ENCODE measurements at regions not wholly inside any gene's neighbourhood (a gene's known extent, or its start where the extent isn't known, plus 50 kb on each side); places are given as distances from the start of the nearest gene placed in this dataset.

- no peak overlapping the region for H3K4me3 ChIP-seq (ENCODE audit: insufficient read depth, low read depth, low read length)
- H2BK5ac ChIP-seq (ENCODE audit: low read depth, low read length, poor library complexity, severe bottlenecking), result no peak overlapping the region
- H4K5ac ChIP-seq (ENCODE audit: low read depth, low read length), result no peak overlapping the region
- H4K91ac ChIP-seq (ENCODE audit: insufficient read depth, low read depth, low read length), result no peak overlapping the region
- peaks cover 7% of the 10 kb centered on the region; the same call in 1 of the 2 replicates for H3K27me3 ChIP-seq (ENCODE audit: control insufficient read depth, insufficient read depth, low read length)
- TF ChIP-seq CEBPB (IDR thresholded peaks at IDR 0.05; ENCODE audit: low read depth, low read length) (no peak), BHLHE40 (IDR thresholded peaks at IDR 0.05; ENCODE audit: low read depth, low read length) (no peak), RFX5 (IDR thresholded peaks at IDR 0.05; ENCODE audit: low read depth, low read length) (no peak), RCOR1 (IDR thresholded peaks at IDR 0.05; ENCODE audit: insufficient replicate concordance, low read length) (no peak), NFE2L2 (IDR thresholded peaks at IDR 0.05; ENCODE audit: low read depth, low read length) (no peak), USF2 (IDR thresholded peaks at IDR 0.05; ENCODE audit: low read depth, low read length) (no peak), SMC3 (IDR thresholded peaks at IDR 0.05; ENCODE audit: low read depth, low read length) (no peak), FOS (IDR thresholded peaks at IDR 0.05; ENCODE audit: low read depth, low read length) (no peak), POLR2A (IDR thresholded peaks at IDR 0.05; ENCODE audit: low read depth, low read length) (no peak), MAFK (IDR thresholded peaks at IDR 0.05; ENCODE audit: low read depth, low read length) (no peak), RAD21 (IDR thresholded peaks at IDR 0.05; ENCODE audit: low read length) (no peak)
- TF ChIP-seq, protein P1, sequence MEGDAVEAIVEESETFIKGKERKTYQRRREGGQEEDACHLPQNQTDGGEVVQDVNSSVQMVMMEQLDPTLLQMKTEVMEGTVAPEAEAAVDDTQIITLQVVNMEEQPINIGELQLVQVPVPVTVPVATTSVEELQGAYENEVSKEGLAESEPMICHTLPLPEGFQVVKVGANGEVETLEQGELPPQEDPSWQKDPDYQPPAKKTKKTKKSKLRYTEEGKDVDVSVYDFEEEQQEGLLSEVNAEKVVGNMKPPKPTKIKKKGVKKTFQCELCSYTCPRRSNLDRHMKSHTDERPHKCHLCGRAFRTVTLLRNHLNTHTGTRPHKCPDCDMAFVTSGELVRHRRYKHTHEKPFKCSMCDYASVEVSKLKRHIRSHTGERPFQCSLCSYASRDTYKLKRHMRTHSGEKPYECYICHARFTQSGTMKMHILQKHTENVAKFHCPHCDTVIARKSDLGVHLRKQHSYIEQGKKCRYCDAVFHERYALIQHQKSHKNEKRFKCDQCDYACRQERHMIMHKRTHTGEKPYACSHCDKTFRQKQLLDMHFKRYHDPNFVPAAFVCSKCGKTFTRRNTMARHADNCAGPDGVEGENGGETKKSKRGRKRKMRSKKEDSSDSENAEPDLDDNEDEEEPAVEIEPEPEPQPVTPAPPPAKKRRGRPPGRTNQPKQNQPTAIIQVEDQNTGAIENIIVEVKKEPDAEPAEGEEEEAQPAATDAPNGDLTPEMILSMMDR (conservative IDR thresholded peaks at IDR 0.05; ENCODE audit: low read depth, low read length), result no peak
- in situ Hi-C loops (cut with MboI; ENCODE audit: low sequenced_read_pairs) (loop anchor here (25.0 kb wide), 1 partner anchor 1591 kb away; no protein-coding TSS in a partner anchor), intact Hi-C loops (cut with micrococcal nuclease) (no loop called here), dilution Hi-C loops (cut with HindIII; ENCODE audit: low sequenced_read_pairs, unreplicated experiment) (no loop called here)
- no peak overlapping the region for H2BK15ac ChIP-seq (ENCODE audit: low read depth, low read length)
- no peaks in the 10 kb centered on the region for H3K36me3 ChIP-seq (ENCODE audit: control insufficient read depth, insufficient read depth, low read length)
- ATAC-seq (ENCODE audit: low read depth), result no peak
- H2AFZ ChIP-seq (replicated peaks; ENCODE audit: low read length, poor library complexity), result no peak overlapping the region
- H3K4me2 ChIP-seq (ENCODE audit: low read depth, low read length), result no peak overlapping the region
- no peaks in the 10 kb centered on the region for H3K9me3 ChIP-seq (ENCODE audit: control insufficient read depth, insufficient read depth, low read length)
- POLR2A ChIA-PET (ENCODE audit: unreplicated experiment), result no interaction called here
- no peaks in the 10 kb centered on the region for H3K79me1 ChIP-seq (ENCODE audit: low read depth in 1 of 2, low read length in 2 of 2)
- no peak overlapping the region for H3K14ac ChIP-seq (replicated peaks; ENCODE audit: low read depth, low read length)
- no peak overlapping the region for H3K9ac ChIP-seq (ENCODE audit: low read depth, low read length)
- no peak overlapping the region for H3K18ac ChIP-seq (ENCODE audit: low read depth, low read length)
- BruUV-seq (replicated peaks), result no TSS peak
- no peak overlapping the region for H2BK20ac ChIP-seq (ENCODE audit: low read depth, low read length)
- no peak overlapping the region for H3K23ac ChIP-seq (ENCODE audit: low read depth, low read length)
- no CpG with 5 or more reads among the region's 1 CpG for WGBS, 2 experiments (ENCODE audit: extremely low coverage in 2 of 2, insufficient read length in 1 of 2)
- H3K27ac ChIP-seq (ENCODE audit: insufficient read depth, low read length), result no peak overlapping the region
- no peak overlapping the region for H4K8ac ChIP-seq (ENCODE audit: low read depth in 2 of 2, low read length in 2 of 2)
- no peak overlapping the region for H2AK5ac ChIP-seq (ENCODE audit: low read depth, low read length)
- H3K4ac ChIP-seq (ENCODE audit: low read depth, low read length), result no peak overlapping the region
- CTCF ChIA-PET, result no interaction called here
- H4K20me1 ChIP-seq (ENCODE audit: insufficient read depth, low read length), result no peaks in the 10 kb centered on the region
- no peak for DNase-seq
- no peaks in the 10 kb centered on the region for H3K4me1 ChIP-seq (ENCODE audit: control insufficient read depth, insufficient read depth, low read length)
- no peak overlapping the region for H2BK120ac ChIP-seq (ENCODE audit: low read depth, low read length)
- H3K9me1 ChIP-seq (ENCODE audit: insufficient read depth, low read length), result no peaks in the 10 kb centered on the region
- H3K56ac ChIP-seq (ENCODE audit: extremely low read depth, insufficient read depth, low read length), result no peak overlapping the region
- H2AK9ac ChIP-seq (replicated peaks; ENCODE audit: low read depth, low read length, poor library complexity), result no peak overlapping the region
Measured at GRCh38 chr13:33571618-33572017, 246.3 kb upstream of the RFC3 start.

Measured in IMR-90 (cell line).